ENCODE measurements at regions not wholly inside any gene's neighbourhood (a gene's known extent, or its start where the extent isn't known, plus 50 kb on each side); places are given as distances from the start of the nearest gene placed in this dataset.

DNA sequence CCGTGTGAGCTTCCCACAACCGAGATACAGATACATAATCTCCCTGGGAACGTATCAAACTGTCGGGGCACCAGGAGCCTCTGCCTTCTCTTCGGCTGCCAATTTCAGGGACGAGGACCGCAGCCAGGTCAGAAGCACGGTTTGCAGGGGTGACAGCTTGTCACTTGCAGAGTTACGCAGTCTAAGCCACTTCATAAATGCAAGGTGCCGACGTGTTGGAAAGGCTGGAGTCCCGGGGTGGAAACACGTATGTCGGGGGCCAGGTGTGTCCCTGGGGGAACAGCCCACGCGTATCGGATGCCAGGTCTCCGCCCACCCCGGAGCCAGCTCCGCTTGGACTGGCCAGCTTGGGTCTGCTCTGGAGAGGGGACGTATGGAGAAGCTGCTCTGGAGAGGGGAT is 76.3 kb upstream of the SHOX start:
- peak; percentile 8 for DNase-seq (ENCODE audit: low spot score)

DNA sequence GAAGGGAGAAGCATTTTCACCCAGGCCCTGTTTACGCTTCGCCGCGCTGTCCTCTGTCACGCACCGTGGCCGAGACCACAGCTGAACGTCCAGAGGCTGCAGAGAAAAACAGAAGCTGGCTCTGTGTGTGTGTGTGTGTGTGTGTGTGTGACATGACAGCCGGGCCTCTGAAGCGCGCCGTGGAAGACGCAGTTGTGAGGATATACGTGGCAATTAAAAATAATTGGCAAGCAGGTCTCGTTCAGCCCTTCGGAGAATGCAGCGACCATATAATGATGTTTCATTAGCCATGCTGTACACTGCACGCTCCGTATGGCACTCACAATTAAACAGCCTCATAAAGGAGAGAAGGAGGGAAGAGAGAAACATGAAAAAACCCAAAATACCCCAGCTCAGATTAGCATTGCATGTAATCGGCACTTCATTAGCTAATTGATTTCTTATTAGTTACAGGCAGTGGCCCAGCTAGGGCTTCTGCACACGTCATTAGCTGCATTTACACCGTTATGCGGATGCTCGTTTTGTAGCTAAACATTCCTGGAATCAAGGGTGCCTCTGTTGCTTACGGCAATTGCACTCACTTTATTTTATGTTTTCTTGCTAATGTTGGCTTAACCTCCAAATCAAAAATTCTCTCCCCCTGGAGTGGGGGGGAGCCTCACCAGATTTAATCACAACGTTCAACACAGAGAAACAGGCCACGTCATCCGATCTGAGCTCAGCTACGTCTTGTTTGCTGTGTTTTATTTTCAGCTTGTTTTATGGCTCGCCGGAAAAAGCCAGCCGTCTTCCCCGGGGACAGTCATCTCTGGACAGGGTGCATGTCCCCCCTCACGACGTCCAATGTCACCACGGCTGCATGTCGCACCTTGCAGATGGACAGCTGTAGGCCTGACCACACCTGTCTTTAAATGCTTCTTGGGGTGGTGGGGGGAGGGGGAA is 74.6 kb upstream of the SHOX start:
- peak; percentile 6 for DNase-seq (ENCODE audit: low spot score)

DNA sequence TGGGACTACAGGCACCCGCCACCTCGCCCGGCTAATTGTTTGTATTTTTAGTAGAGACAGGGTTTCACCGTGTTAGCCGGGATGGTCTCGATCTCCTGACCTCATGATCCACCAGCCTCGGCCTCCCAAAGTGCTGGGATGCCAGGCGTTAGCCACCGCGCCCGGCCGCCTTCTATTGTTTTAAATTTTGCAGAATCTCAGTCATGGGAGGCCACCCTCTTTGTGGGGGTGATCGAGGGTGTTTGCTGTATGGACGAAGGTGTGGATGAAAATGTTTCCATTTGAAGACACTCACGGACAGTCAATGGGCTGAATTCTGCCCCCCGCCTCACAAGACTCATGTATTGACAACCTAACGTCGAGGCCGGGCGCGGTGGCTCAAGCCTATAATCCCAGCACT is 73.0 kb upstream of the SHOX start:
- peak; percentile 6 for DNase-seq (ENCODE audit: low spot score)

DNA sequence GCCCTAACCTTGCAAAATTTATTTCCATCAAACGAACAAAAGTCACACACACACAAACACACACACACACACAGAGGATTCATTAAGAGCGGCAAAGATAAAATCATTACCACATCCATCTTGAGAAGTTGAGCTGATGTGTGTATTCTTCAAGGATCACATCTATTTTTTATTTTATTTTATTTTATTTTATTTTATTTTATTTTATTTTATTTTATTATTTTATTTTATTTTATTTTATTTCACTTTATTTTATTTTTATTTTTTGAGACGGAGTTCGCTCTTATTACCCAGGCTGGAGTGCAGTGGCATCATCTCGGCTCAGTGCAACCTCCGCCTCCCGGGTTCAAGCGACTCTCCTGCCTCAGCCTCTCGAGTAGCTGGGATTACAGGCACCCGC is 71.3 kb upstream of the SHOX start:
- peak; percentile 1 for DNase-seq (ENCODE audit: low spot score)

DNA sequence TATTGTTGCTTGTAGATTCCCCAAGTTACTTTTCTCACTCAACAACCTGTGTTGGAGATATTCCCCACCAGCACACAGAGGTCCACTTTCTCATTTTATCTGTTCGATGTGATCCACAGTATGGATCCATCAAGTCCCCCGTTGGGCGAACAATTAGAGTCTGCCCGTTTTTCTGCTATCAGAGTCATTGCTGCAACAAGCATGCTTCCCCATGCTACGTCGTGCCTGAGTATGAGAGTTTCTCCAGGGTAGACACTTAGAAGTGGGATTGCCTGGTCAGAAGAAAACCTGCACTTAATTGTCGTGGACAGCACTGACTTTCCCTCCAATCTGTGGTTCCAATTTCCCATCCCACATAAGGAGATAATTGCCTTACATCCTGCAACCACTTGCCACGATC is 62.7 kb upstream of the SHOX start:
- DNase-seq (ENCODE audit: low spot score) = no peak

DNA sequence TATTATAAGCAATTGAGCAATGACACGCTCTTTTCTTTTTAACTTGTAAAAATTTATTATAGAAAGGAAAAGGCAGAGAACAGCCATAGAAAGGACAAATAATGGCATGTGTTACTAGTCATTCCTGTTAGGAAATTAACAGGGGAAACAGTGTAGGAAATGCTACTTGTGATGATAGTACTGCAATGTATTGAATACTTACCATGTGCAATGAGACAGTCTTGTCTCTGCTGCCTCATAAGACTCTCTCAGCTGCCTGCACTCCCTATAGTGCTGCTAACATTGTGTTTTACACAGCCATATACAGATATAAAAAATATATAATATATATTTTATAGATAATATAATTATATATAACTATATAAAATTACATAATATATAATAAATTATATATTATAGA is 62.3 kb upstream of the SHOX start:
- DNase-seq (ENCODE audit: low spot score) = no peak

DNA sequence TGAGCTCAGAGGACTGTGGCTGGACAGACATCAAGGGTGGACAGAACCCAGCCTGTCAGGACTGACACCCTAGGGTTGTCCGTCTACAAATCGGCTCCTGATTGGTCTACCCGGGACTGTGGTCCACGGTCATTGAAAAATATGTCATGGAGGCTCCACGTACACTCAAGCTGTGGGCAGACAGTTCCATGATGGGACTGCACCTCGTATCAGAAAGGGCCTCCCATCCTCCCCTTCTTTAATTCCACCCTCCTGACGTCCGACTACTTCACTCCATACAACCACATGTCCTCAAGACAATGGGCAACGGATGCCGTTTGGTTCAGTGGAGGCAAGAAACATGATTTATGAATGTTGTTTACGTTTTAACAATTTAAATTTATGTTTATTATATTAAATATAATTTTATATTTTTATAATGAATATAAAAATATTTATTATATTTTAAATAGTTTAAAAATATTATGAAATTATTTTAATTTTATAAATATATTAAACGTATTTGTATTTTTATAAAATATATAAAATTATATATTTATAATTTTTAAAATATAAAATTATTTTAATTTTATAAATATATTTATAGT is 58.0 kb upstream of the SHOX start:
- no peak for DNase-seq (ENCODE audit: low spot score)

DNA sequence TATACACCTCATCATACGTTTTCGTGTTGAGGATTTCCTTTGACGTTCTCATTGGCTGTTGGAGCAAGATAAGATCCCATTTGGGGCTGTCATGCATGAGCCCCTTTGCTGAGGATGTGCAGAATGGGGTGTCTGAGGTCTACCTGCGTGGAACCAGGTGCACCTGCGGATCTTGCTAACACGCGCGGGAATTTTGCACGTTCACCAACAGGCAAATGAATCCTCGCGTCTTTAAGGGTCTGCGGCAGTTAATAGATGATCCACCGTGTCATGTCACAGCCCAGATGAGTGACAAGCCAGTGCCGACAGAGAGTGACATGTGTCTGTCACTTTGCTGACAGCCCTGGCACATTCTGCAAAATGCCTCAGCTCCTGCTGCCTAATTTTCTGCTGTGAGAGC is 56.3 kb upstream of the SHOX start:
- DNase-seq (ENCODE audit: low spot score) = no peak

DNA sequence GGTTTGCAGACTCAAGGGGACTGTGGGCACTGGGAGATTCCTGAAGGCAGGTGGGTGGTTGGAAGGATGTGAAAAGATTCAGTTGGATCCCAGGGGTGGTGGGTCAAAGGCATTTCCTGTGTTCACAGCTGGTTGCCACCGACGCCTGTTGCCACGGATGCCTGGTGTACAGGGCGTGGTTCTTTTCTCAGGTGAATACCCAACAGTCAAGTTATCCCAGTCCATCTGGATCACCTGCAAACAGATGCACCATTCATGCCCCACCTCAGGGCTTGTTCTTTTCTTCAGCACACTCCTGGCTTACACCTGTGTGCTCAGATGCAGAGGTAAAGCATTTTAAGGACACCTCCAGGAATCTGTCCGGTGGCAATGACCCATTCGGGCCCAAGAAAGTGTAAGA is 55.8 kb upstream of the SHOX start:
- no peak for DNase-seq (ENCODE audit: low spot score)

DNA sequence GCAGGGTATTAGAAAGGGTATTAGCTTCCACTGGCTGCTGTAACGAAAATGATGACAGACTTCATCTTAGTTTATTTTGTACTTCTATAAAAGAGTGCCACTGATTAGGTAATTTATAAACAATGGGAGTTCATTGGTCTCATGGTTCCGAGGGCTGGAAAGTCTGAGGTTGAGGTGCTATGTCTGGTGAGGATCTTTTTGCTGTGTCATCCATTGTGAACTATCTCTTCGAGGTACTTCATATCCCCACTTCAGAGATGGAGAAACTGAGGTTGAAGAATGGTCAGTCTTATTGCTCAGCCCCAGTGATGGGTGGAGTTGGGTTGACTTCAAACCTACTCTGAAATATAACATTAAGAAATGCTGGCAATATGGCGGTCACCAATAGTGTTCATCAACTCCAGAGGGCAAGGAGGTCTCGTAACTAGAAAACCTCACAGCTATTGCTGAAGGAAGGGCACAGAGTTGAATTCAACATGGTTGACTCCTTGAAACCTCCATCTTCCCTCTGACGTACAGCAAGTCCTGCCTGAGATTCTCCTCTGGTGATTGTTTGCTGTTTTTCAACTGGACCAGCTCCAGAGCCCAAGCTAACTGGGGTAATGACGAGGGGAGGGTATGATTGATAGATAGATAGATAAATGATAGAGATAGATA is 53.6 kb upstream of the SHOX start:
- no peak for DNase-seq (ENCODE audit: low spot score)

DNA sequence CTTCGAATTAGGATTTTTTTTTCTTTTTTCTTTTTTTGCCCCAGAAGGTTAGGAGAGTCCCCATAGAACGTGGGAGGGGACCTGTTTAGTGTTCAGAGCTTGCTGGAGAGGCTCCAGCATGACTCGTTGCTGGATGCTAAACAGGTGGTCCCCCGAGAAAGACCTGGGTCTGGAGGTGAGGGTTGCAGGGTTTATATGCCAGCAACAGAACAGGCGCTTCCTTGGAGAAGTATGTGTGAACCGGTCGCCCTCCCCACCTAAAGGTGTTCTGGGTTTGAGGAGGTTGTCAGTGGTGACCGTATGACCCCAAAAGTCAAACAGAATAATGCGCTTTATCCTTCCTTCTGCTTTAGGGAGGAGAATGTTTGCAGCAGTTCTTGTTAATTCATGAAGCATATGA is 52.1 kb upstream of the SHOX start:
- no peak for DNase-seq (ENCODE audit: low spot score)

DNA sequence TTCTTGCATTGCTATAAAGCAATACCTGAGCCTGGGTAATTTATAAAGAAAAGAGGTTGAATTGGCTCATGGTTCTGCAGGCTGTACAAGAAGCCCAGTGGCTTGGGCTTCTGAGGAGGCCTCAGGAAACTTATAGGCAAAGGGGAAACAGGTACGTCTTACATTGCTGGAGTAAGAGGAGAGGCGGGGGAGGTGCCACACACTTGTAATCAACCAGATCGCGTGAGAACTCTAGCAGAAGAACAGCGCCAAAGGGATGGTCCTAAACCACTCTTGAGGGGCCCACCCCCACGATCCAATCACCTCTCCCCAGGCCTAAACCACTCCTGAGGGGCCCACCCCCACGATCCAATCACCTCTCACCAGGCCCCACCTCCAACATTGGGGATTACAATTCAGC is 50.6 kb upstream of the SHOX start:
- DNase-seq (ENCODE audit: low spot score) = no peak
